Suppressor macrophage (primary cell): ENCODE measurements at regions not wholly inside any gene's neighbourhood (a gene's known extent, or its start where the extent isn't known, plus 50 kb on each side); places are given as distances from the start of the nearest gene placed in this dataset.
"Not testable (repeated sequence)": the region's sequence is repeated elsewhere in the genome, so short reads cannot be mapped to it uniquely, and the experiment has no call there.

Experiments used
- DNase-seq, 4 experiments: peaks; one replicate each; pipeline ENCODE4 v3.0.0-alpha.2; 2020 to 2022

DNA sequence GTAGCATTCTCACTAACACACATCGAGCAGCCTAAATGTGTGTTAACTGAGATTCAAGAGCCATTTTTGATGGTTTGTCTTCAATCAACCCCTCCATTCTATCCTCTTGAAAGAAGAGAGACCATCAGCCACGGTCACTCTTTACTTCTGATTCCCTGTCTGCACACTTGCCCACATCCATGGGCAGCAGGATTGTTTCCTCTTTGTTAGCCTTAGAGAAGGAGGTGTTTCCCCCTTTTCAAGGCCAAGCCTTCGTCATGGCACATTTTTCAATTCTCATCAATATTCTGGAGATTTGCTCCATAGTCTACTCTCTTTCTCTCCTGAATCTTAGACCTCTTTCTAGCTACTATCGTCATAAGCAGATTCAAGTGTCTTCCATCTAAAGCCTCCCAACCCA lies 522.4 kb upstream of the NAALADL2 start:
- peak; percentile 48 to 74 (median 66) for DNase-seq

DNA sequence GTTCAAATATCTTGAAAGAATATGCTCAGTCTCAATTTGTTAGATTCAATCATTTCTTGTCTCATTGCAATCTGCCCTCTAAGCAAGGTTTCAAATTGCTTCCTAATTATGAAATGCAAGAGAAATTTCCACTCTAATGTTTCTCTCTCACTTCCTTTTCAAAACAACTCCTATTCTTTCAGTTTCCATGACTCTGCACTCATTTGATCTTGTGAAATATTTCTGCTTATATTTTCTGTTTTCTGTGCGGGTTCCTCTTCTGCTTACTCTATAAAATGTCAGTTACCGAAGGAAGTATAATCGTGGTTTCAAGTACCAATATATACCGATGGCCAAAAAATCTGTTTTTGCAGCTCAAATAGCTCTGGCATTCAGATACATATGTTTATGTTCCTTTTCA lies 521.9 kb upstream of the NAALADL2 start:
- DNase-seq: peak; percentile 31 to 90 (median 60)

GRCh38 chr3:174340624-174341587 lies 518.2 kb upstream of the NAALADL2 start:
- DNase-seq: no peak

DNA sequence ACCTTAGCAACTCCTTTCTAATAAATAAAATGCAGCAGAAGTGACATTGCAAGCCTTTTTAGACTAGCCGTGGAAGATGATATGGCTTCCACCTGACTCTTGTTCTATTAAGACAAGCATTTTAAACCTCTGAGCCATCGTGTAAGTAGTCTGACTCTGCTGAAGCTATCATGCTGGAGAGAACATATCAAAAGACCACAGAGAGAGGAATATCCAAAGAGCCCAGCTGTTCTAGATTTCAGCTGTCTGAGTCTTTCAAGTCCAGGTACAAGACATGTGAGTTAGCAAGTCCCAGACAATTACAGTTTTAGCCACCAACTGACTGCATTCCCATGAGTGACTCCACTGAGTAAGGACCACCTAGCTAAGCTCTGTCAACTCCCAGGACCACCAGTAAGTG lies 517.0 kb upstream of the NAALADL2 start:
- DNase-seq: no peak

GRCh38 chr3:174342941-174343501 lies 516.1 kb upstream of the NAALADL2 start:
- no peak for DNase-seq

DNA sequence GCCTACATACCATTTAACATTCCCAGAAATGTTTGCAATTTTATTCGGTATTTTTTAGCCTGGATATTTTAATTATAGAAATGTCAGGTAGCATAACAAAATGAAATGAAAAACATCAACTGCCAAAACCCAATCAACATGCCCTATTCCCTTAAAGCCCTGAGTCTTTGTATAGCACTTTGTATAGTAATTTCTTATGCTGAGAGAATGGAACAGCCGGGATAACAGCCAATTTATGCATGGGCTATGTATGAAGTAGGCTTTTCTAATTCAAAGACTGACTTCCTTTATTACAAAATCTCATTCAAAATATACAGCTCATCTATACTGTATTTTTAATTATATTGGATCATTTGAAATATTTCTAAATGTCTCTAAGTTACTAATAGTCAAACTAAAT lies 513.0 kb upstream of the NAALADL2 start:
- no peak for DNase-seq

- no peak for DNase-seq
Observed at GRCh38 chr3:174346571-174346970, 512.6 kb upstream of the NAALADL2 start.

DNA sequence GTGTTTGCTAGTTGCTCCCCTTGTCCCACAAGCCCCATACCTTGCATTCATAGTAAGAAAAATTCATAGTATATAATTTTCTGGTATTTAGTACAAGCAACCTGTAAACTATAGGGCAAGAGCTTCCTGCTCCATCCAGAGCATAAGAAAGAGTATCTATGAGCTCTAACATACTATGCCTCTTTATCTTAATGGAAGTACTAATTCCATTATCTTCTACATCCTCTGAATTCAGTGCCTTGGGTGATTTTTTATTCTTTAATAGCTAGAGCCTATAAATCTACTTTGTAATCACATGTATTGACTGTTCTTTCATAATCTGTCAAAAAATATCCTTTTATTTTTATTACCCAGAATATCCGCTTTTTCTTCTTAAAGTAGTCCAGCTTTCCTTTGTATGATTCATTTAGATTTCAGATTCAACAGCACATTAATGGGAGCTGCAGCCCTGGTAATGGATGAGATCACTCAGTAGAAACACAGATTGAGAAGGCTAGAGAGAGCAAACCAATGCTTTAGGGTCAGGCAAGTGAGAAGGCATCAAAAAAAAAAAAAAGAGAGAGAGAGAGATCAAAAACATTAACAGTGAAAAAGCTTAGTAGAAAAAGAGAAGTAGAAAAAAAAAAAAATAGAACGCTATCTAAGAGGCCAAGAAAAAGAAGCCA lies 511.5 kb upstream of the NAALADL2 start:
- DNase-seq: no peak

GRCh38 chr3:174352227-174352626 lies 506.9 kb upstream of the NAALADL2 start:
- no peak for DNase-seq

- DNase-seq: peak; percentile 6 to 56 (median 45)
Observed at GRCh38 chr3:174355505-174355904, 503.6 kb upstream of the NAALADL2 start.

- DNase-seq: no peak
Observed at GRCh38 chr3:174356596-174356995, 502.5 kb upstream of the NAALADL2 start.

- no peak for DNase-seq
Observed at GRCh38 chr3:174358252-174358651, 500.9 kb upstream of the NAALADL2 start.

DNA sequence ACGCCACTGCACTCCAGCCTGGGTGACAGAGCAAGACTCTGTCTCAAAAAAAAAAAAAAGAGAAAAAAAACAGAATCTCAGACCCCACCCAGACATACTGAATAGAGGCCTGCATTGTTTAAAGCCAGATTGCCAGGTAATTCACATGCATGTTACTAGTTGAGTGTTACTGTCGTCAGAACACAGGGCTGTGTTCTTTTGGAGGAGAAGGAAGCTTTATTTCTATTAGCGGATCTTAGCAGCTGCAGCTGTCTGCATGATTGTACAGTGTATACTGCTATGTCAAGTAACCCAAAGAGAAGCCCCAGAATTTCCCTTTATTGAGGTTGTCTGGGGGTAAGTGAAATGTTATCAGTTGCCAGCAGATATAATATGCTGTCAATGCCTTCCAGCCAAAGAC lies 496.6 kb upstream of the NAALADL2 start:
- DNase-seq: no peak

DNA sequence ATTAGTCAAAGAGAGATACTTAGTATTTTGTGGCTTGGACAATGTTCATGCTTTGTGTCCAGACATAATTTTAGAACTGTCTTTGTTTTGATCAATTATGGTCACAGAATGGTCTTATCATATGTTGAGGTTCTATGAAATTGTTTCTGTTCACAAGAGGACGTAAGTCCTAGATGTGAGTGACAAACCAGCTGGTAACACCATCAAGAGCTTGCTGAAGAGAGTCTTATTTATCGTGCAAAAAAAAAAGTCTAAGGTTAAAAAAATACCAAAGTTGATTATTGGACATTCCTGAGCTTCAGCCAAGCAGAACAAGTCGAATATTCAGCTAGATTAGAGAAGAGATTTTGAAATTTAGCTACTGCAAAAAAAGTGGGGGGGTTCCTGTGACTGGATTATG lies 495.9 kb upstream of the NAALADL2 start:
- no peak for DNase-seq

- DNase-seq: no peak
Observed at GRCh38 chr3:174365796-174366195, 493.3 kb upstream of the NAALADL2 start.

DNA sequence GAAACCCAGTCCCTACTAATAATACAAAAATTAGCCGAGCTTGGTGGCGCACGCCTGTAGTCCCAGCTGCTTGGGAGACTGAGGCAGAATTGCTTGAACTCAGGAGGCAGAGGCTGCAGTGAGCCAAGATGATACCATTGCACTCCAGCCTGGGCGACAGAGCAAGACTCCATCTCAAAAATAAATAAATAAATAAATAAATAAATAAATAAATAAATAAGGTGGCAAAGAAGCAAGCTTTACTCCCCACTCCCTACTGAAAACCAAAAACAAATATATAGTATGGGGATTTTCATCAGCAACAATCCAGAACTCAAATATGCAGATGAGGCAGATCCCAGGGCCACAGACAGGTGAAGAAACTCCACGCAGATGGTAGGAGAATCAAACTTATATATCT lies 492.2 kb upstream of the NAALADL2 start:
- DNase-seq: not testable (repeated sequence)

- DNase-seq: no peak
Observed at GRCh38 chr3:174376346-174376745, 482.8 kb upstream of the NAALADL2 start.

GRCh38 chr3:174377096-174377495 lies 482.0 kb upstream of the NAALADL2 start:
- no peak for DNase-seq

DNA sequence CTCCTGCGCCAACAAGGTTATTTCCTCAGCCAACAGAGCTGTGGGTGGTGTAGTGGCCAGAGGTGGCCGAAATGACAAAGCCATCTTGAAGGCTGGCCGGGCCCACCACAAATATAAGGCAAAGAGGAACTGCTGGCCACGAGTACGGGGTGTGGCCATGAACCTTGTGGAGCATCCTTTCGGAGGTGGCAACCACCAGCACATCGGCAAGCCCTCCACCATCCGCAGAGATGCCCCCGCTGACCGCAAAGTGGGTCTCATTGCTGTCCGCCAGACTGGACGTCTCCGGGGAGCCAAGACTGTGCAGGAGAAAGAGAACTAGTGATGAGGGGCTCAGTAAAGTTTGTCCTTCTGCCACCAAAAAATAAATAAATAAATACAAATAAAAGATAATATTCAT lies 481.4 kb upstream of the NAALADL2 start:
- DNase-seq: no peak

DNA sequence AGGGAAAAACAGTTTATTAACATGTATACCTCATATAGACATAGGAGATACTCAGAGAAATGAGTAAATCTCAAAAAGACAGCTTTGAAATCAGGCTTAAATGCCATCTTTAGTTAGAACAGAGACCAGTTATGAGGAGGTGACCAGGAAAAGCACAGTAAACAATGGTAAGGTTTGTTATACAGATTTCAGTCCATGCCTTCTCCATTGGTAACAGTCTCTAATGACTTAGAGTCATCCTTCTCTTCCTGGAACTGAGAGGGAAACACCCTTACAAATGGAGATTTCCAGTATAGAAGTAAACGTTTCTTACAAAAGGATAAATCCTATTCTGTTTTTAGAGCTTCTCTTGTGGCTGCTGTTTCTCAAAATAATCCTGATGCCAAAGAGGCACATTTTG lies 476.3 kb upstream of the NAALADL2 start:
- no peak for DNase-seq

- DNase-seq: no peak
Observed at GRCh38 chr3:174387736-174388135, 471.4 kb upstream of the NAALADL2 start.

DNA sequence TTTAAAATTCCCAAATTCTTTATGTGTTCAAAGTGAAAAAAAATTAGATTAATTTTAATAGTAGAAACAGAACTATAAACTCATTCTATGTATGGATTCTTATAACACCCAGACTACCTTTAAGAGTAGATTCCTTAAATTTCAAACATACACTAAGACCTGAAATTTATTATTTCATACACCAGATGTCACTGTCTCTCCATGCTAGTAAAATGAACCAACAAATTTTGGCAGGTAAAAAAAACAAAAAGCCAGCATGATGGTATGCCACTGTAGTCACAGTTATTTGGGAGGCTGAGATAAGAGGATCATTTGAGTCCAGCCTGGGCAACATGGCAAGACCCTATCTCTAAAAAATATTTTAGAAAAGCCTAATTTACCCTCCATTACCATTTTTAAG lies 461.3 kb upstream of the NAALADL2 start:
- peak; percentile 1 to 66 (median 32) for DNase-seq

DNA sequence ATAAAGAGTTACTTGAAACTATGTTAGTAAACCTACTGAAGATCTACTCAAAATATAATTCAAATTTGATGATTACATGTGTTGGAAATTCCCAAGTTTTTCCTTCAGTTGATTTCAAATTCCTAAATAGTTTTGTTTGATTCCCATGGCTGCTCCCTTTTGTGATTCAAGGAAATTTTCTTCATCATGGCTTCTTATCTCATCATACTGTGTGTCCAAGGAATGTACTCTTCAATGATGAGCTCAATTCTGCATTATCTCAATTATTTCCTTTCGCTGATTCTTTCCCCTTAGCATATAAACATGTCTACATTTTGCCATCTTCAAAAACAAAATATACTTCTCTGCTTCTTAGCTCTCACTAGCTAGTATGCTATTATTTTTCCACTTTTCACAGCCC lies 460.4 kb upstream of the NAALADL2 start:
- DNase-seq: no peak

DNA sequence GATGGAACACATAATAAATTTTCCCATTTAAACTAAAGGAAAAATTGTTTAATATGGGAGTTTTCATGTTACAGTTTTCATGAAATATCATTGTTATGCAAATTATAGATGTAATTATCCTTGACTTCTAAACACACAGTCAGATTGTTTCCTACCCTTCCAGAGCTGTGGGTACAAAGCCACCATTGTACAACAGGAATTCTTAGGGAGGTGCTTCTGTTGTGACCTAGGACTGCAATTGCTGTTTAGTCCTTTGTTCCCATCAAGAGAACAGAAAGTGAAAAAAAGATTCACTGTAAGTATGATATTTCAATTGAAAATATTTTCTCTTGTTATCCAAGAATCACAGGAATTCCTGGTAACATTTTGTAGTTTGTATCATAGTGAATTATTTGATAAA lies 455.3 kb upstream of the NAALADL2 start:
- DNase-seq: no peak
